ENCODE measurements at regions not wholly inside any gene's neighbourhood (a gene's known extent, or its start where the extent isn't known, plus 50 kb on each side); places are given as distances from the start of the nearest gene placed in this dataset.

- no peak for TF ChIP-seq CTCF (IDR thresholded peaks at IDR 0.05; ENCODE audit: unreplicated experiment)
- peaks cover 5% of the 10 kb centered on the region for H3K4me1 Mint-ChIP-seq
- no peak overlapping the region for H3K4me3 Mint-ChIP-seq
- H3K36me3 Mint-ChIP-seq, result no peaks in the 10 kb centered on the region
- H3K27me3 Mint-ChIP-seq (ENCODE audit: low read depth), result peaks cover 67% of the 10 kb centered on the region
- no peak overlapping the region for H3K27ac Mint-ChIP-seq
- H3K9me3 Mint-ChIP-seq, result no peaks in the 10 kb centered on the region
- no peak for DNase-seq (ENCODE audit: low spot score in 2 of 2, unreplicated experiment in 2 of 2)
Measured at GRCh38 chr17:33602981-33603380, 309.9 kb upstream of the ASIC2 start.

- H3K27ac Mint-ChIP-seq, result no peak overlapping the region
- H3K9me3 Mint-ChIP-seq, result no peaks in the 10 kb centered on the region
- no peak overlapping the region for H3K4me3 Mint-ChIP-seq
- DNase-seq (ENCODE audit: low spot score in 2 of 2, unreplicated experiment in 2 of 2), result no peak
- no peak for TF ChIP-seq CTCF (IDR thresholded peaks at IDR 0.05; ENCODE audit: unreplicated experiment)
- peaks cover 5% of the 10 kb centered on the region for H3K4me1 Mint-ChIP-seq
- H3K36me3 Mint-ChIP-seq, result no peaks in the 10 kb centered on the region
- peaks cover 67% of the 10 kb centered on the region for H3K27me3 Mint-ChIP-seq (ENCODE audit: low read depth)
Measured at GRCh38 chr17:33603789-33604188, 310.7 kb upstream of the ASIC2 start.

- Mint-ChIP-seq H3K27ac (no peak overlapping the region), H3K4me1 (no peaks in the 10 kb centered on the region), H3K27me3 (ENCODE audit: low read depth) (peaks cover 76% of the 10 kb centered on the region), H3K9me3 (peaks cover 6% of the 10 kb centered on the region), H3K36me3 (no peaks in the 10 kb centered on the region), H3K4me3 (no peak overlapping the region)
- DNase-seq (ENCODE audit: low spot score in 2 of 2, unreplicated experiment in 2 of 2), result no peak
- no peak for TF ChIP-seq CTCF (IDR thresholded peaks at IDR 0.05; ENCODE audit: unreplicated experiment)
Measured at GRCh38 chr17:33611532-33611931, 318.4 kb upstream of the ASIC2 start.

GRCh38 chr17:33615861-33616260 is 322.8 kb upstream of the ASIC2 start:
- TF ChIP-seq CTCF (IDR thresholded peaks at IDR 0.05; ENCODE audit: unreplicated experiment), result no peak
- Mint-ChIP-seq H3K27me3 (ENCODE audit: low read depth) (peaks cover 79% of the 10 kb centered on the region), H3K4me1 (no peaks in the 10 kb centered on the region), H3K4me3 (no peak overlapping the region), H3K9me3 (peaks cover 6% of the 10 kb centered on the region), H3K27ac (no peak overlapping the region), H3K36me3 (no peaks in the 10 kb centered on the region)
- DNase-seq (ENCODE audit: low spot score in 2 of 2, unreplicated experiment in 2 of 2), result no peak

- Mint-ChIP-seq H3K4me3 (no peak overlapping the region), H3K36me3 (no peaks in the 10 kb centered on the region), H3K27ac (no peak overlapping the region), H3K27me3 (ENCODE audit: low read depth) (peaks cover 47% of the 10 kb centered on the region), H3K9me3 (peaks cover 4% of the 10 kb centered on the region), H3K4me1 (no peaks in the 10 kb centered on the region)
- no peak for DNase-seq (ENCODE audit: low spot score in 2 of 2, unreplicated experiment in 2 of 2)
- TF ChIP-seq CTCF (IDR thresholded peaks at IDR 0.05; ENCODE audit: unreplicated experiment), result no peak
Measured at GRCh38 chr17:33623841-33624240, 330.7 kb upstream of the ASIC2 start.

Data from mesothelial cell of epicardium (in vitro differentiated cells).